GM18520 (cell line): ENCODE measurements at regions not wholly inside any gene's neighbourhood (a gene's known extent, or its start where the extent isn't known, plus 50 kb on each side); places are given as distances from the start of the nearest gene placed in this dataset.
"Not testable (repeated sequence)": the region's sequence is repeated elsewhere in the genome, so short reads cannot be mapped to it uniquely, and the experiment has no call there.

Source experiments
- ATAC-seq: cut with Tn5 transposase; IDR thresholded peaks from one replicate; pipeline ENCODE4 v1.9.1; 2021; ENCODE audit not compliant: unreplicated experiment

GRCh38 chr5:162931501-162931900 lies 505.9 kb upstream of the CCNG1 start:
- ATAC-seq, result no peak

DNA sequence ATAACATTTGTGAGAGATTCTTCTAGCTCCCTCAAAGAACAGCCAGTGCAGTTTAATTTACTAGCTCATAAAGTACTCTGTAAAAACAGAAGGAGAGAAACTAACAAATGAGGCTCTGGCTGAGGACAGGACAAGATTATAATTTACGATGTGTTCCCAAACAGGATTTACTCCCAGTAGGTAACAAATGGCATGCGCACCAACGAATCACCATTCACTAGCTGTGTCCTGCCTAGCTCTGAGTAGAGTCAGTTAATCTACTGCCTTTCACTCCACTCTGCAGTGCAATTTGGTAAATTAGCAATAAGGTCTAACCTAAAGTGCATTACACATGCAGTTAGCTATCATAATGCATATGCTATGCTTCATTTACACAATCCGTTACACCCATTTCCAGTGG lies 497.4 kb upstream of the CCNG1 start:
- no peak for ATAC-seq

GRCh38 chr5:162948677-162949076 lies 488.7 kb upstream of the CCNG1 start:
- ATAC-seq, result no peak

DNA sequence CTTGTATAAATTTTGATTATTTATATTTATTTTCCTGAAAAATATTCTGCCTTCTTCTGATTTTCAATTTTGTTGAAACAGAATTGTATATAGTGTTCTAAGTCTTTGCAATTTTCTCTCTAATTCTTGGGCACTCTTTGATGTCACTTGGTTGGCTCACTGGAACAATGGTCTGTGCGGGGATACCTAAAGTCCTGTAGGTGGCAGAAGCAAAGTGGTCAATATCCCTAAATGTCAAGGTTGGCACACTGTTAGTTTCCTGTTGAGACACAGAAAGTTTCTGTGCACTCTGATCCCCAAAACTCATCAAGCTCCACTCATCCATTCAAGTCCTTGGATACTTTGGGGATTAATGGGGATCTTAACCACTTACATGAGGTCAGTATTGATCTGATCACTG lies 480.8 kb upstream of the CCNG1 start:
- no peak for ATAC-seq

- ATAC-seq, result not testable (repeated sequence)
Measured at GRCh38 chr5:162964144-162964543, 473.3 kb upstream of the CCNG1 start.

DNA sequence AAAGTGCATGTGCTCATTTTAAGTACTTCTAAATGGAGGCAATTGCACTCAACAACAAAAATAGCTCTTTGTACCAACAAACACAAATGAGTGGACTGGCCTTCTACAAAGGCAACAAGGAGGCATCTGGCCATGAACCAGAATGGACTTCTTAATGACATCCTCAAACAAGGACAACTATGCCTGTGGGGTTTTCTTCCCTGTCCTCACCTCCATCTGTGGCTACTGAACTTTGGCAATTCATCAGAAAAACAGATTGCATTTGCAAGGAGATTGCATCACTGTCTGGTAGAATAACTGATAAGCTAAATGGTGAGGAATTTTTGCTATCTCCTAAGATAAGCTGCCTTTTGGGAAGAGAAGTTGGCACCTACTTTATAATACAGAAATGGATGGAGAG lies 447.3 kb upstream of the CCNG1 start:
- no peak for ATAC-seq

GRCh38 chr5:162990856-162991497 lies 446.4 kb upstream of the CCNG1 start:
- ATAC-seq, result peak; percentile 83

DNA sequence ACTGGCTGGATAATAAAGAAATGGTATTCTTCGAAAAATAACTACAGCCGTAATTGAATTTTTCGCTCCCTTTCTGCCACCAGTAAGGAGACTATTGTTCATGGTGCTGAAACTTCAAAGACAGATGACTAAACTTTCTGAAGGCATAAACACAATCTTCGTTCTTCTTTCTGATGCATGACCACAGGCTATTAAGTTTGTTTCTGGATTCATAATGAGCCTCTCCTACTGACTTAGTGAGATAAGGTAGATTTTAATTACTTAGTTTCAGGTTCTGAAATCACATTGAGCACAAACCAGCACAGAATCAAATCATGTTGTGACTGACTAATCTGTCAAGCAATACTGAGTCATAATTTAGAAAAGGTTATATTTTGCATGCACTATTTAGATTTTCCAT lies 441.8 kb upstream of the CCNG1 start:
- no peak for ATAC-seq

DNA sequence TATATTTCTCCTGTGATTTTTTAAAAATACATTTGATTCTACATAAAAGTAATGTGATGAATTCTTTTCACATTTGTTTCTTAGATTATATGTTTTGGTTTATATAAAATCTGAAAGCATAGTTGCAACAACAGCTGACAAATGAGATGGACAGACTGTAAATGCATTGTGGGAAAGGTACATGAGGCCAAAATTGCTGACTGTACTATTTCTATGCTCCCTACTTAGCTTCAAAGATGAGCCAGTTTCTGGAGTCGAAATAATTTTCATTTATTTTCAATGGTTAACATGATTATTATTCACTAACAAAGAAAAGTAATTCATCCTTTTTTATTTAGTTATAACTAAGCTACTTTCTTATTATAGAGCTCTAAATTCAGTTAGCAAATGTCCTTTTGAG lies 441.3 kb upstream of the CCNG1 start:
- ATAC-seq, result no peak

DNA sequence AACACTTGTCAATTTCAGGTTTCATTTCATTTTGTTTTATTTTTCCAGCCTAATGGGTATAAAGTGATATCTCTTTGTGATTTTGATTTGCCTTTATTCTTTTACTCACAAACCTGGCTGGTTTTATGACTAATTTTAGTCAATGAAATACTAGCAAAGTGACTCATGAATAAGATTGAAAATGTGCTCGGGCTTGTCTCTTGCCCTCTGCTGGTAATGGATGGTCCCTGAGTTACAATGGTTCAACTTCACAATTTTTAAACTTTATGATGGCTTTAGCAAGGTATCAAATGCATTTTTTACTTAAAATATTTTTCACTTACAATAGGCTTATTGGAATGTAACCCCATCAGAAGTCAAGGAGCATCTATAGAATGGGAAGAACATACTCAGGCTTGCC lies 431.4 kb upstream of the CCNG1 start:
- ATAC-seq, result no peak

GRCh38 chr5:163022582-163023128 lies 414.7 kb upstream of the CCNG1 start:
- ATAC-seq, result no peak

- ATAC-seq, result no peak
Measured at GRCh38 chr5:163023846-163024245, 413.5 kb upstream of the CCNG1 start.

DNA sequence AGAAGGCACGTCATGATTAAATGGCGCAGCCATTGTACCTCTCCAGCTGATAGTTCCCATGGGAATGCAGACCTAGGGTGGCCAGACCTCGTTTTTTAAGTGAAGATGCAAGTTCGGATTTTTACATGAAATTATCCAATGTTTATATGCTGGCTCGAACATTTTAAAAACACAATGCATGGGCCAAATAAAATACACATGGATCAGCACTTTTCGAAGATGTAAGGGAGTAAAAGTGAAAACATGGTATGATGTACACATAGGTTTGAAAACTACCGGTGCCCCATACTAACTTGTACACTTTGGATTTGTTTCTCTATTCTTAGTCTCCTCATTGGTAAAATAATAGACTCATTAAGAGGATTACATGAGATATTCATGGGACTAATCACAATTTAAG lies 412.5 kb upstream of the CCNG1 start:
- no peak for ATAC-seq

- no peak for ATAC-seq
Measured at GRCh38 chr5:163033656-163034055, 403.7 kb upstream of the CCNG1 start.

DNA sequence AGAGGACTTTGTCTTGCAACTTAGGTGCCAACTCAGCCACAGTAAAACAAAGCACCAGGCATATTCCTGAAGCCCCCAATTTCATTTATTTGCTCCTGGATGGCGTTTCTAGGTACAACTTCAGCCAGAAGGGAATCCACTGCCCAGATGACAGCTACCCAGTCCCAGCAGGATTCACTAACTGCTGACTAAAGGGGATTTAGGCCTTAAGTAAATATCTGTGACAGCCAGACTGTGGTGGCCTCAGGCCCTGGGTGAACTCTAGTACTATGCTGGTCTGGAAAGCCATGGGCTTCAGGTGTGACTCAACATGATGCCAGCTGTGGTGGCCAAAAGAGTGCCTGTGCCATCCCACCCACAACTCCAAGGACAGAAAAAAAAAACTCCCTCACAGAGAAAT lies 396.1 kb upstream of the CCNG1 start:
- ATAC-seq, result no peak

DNA sequence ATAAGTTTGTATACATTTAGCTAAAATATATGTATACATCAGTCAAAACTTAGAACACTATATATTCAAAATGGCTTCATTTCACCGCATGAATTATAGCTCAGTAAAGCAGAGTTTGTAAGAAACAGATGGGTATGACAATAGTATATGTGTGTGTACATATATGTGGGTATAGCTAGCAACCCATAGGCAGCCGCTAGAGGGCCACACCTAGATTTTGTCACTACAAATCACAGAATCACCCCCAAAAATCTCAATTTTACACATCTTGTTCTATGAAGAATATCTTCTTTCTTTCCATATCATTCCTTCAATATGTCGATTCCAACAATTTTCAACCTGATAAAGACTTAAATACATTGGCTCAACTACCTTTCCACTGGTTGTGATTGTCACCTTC lies 357.8 kb upstream of the CCNG1 start:
- ATAC-seq, result no peak

DNA sequence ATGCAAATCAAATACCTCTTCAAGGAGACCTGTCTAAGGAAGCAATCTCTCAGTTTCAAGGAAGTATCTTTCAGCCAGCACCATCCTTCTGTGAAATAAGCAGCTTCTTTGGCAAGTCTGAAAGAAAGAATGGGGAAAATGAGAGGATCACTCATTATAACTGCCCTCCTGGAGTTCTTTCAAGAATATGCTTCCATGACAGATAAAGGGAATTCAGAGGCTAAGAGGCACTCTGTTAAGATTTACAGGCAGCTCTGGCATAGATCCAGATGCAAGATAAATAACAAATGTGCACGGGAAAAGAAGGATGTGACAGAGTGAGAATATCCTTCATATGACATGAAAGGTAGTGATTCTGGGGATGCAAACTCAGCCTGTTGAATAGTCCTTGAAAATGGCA lies 348.2 kb upstream of the CCNG1 start:
- ATAC-seq, result no peak

DNA sequence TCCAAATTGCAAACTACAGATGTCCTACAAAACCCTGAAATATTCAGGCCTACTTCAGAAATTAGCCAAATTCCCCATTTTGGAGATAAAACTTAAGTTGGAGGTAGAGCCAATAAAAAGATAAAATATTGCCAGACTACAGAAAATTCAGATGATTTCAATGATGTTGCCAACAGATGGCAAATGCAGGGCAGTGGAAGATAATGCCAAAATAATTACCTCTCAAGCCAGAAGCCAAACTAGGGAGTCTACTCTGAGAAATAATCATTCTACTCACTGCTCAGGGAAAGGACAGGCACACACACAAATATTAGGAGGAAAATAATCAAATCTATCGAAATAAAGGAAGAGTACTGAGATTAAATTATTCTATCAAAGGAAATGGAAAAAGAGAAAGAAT lies 347.5 kb upstream of the CCNG1 start:
- no peak for ATAC-seq

DNA sequence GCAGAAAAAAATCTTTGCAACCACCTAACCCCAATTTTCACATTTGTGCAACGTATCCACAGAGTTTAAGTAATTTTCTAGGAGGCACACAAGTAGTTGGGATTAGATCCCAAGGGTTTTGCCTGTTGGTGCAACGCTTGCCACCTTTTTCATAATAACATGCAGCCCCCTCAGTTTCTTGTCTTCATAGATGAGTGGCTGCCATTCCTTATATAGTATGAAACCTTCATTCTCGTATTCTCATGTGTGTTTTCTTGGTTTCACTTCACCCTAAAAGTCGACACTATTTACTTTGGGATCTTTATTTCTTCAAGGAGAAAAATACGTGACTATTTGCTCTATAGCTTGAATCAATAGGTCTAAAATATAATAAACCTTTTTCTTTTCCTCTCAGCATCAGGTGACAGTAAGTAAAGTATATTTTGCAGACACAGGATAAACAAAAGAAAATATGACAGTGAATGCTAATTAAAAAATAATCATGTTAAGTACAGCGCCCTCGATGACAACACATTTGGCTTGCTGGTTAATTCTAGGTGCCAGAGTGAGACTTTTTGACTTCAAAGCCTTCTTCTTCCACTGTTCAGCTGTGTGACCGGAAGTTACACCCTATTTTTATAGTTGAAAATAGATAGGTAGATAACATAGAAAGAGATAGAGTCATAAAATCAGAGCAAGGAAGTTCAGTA lies 342.8 kb upstream of the CCNG1 start:
- peak; percentile 60 for ATAC-seq

GRCh38 chr5:163104464-163104863 lies 332.9 kb upstream of the CCNG1 start:
- no peak for ATAC-seq

- ATAC-seq, result no peak
Measured at GRCh38 chr5:163105456-163105855, 331.9 kb upstream of the CCNG1 start.

- peak; percentile 45 for ATAC-seq
Measured at GRCh38 chr5:163106098-163106497, 331.3 kb upstream of the CCNG1 start.

- ATAC-seq, result no peak
Measured at GRCh38 chr5:163108351-163108750, 329.0 kb upstream of the CCNG1 start.
